Tibial artery (tissue), 4 donors: ENCODE measurements at regions not wholly inside any gene's neighbourhood (a gene's known extent, or its start where the extent isn't known, plus 50 kb on each side); places are given as distances from the start of the nearest gene placed in this dataset.

Source experiments
- DNase-seq, 2 donors: peaks; one replicate each; pipeline ENCODE4 v3.0.0-alpha.2; 2019
- H3K27ac ChIP-seq, 2 donors: fragments of 200-600 bp; sonication (generic) in 1 of 2; 1 replicate in 1 of 2; 2 replicates in 1 of 2; pipeline ENCODE4 v1.5.1; 2018 to 2019; ENCODE audit warnings: mild to moderate bottlenecking in 1 of 2
- H3K27me3 ChIP-seq, 2 donors: fragments of 200-600 bp; sonication (generic) in 1 of 2; one replicate each; pipeline versions ENCODE4 v1.5.1 to v1.6.0; 2016 to 2019
- H3K36me3 ChIP-seq, 3 donors: fragments of 200-600 bp; sonication (generic) in 2 of 3; one replicate each; pipeline ENCODE4 v1.5.1; 2016 to 2019; ENCODE audit warnings: mild to moderate bottlenecking in 2 of 3
- H3K4me1 ChIP-seq, 4 donors: fragments of 200-600 bp; sonication (generic) in 2 of 4; 1 replicate in 3 of 4; 2 replicates in 1 of 4; pipeline ENCODE4 v1.5.1; 2016 to 2019
- H3K4me3 ChIP-seq, 2 donors: fragments of 200-600 bp; sonication (generic) in 1 of 2; 1 replicate in 1 of 2; 2 replicates in 1 of 2; pipeline ENCODE4 v1.5.1; 2018 to 2019; ENCODE audit warnings: mild to moderate bottlenecking in 2 of 2
- H3K9me3 ChIP-seq, 3 donors: fragments of 200-600 bp; sonication (generic) in 1 of 3; one replicate each; pipeline ENCODE4 v1.5.1; 2016 to 2019
- CTCF ChIP-seq, 2 experiments: fragments of 200-600 bp in 1 of 2; fragments of 450-650 bp in 1 of 2; IDR thresholded peaks; one replicate each; pipeline ENCODE4 v1.5.1; 2017 to 2019; ENCODE audit warnings: antibody characterized with exemption in 2 of 2, mild to moderate bottlenecking in 1 of 2, moderate library complexity in 1 of 2
- intact Hi-C: fragments of 100-400 bp; cut with DNase I; formaldehyde crosslinking; loops from one replicate; pipeline ENCODE4 v1.15.0; 2023; ENCODE audit warnings: low total_unique reads

- Histone ChIP-seq H3K4me3 (no peak overlapping the region), H3K4me1 (peaks cover 0 to 21% (median 9%) of the 10 kb centered on the region in 4 donors), H3K9me3 (no peaks in the 10 kb centered on the region), H3K36me3 (no peaks in the 10 kb centered on the region), H3K27me3 (no peaks in the 10 kb centered on the region), H3K27ac (no peak overlapping the region)
- intact Hi-C loops: no loop called here
- no peak for TF ChIP-seq CTCF (IDR thresholded peaks at IDR 0.05)
- no peak for DNase-seq
Measured at GRCh38 chr16:65295527-65295926, 173.7 kb upstream of the CDH11 start.

GRCh38 chr16:65294708-65295107 lies 172.8 kb upstream of the CDH11 start:
- Histone ChIP-seq H3K9me3 (no peaks in the 10 kb centered on the region), H3K36me3 (no peaks in the 10 kb centered on the region), H3K4me1 (peaks cover 0 to 21% (median 9%) of the 10 kb centered on the region in 4 donors), H3K27me3 (no peaks in the 10 kb centered on the region), H3K27ac (no peak overlapping the region), H3K4me3 (no peak overlapping the region)
- intact Hi-C loops: no loop called here
- DNase-seq: no peak
- TF ChIP-seq CTCF (IDR thresholded peaks at IDR 0.05): no peak

- Histone ChIP-seq H3K9me3 (no peaks in the 10 kb centered on the region), H3K4me1 (peaks cover 0 to 21% (median 9%) of the 10 kb centered on the region in 4 donors), H3K4me3 (no peak overlapping the region), H3K36me3 (no peaks in the 10 kb centered on the region), H3K27me3 (no peaks in the 10 kb centered on the region), H3K27ac (no peak overlapping the region)
- intact Hi-C loops: no loop called here
- no peak for TF ChIP-seq CTCF (IDR thresholded peaks at IDR 0.05)
- no peak for DNase-seq
Measured at GRCh38 chr16:65294165-65294564, 172.3 kb upstream of the CDH11 start.

GRCh38 chr16:65289022-65289421 lies 167.2 kb upstream of the CDH11 start:
- Histone ChIP-seq H3K36me3 (no peaks in the 10 kb centered on the region), H3K27ac (no peak overlapping the region), H3K4me3 (no peak overlapping the region), H3K9me3 (no peaks in the 10 kb centered on the region), H3K27me3 (no peaks in the 10 kb centered on the region), H3K4me1 (peaks cover 0 to 6% (median 0%) of the 10 kb centered on the region in 4 donors)
- no peak for TF ChIP-seq CTCF (IDR thresholded peaks at IDR 0.05)
- no peak for DNase-seq
- intact Hi-C loops: no loop called here

GRCh38 chr16:65287307-65287706 lies 165.4 kb upstream of the CDH11 start:
- H3K27ac ChIP-seq: no peak overlapping the region
- no peaks in the 10 kb centered on the region for H3K9me3 ChIP-seq
- no peaks in the 10 kb centered on the region for H3K27me3 ChIP-seq
- DNase-seq: no peak
- no peak for TF ChIP-seq CTCF (IDR thresholded peaks at IDR 0.05)
- no peaks in the 10 kb centered on the region for H3K36me3 ChIP-seq
- peaks cover 0 to 6% (median 0%) of the 10 kb centered on the region in 4 donors for H3K4me1 ChIP-seq
- H3K4me3 ChIP-seq: no peak overlapping the region
- intact Hi-C loops: no loop called here
